ENCODE measurements at regions not wholly inside any gene's neighbourhood (a gene's known extent, or its start where the extent isn't known, plus 50 kb on each side); places are given as distances from the start of the nearest gene placed in this dataset.
"Not testable (repeated sequence)": the region's sequence is repeated elsewhere in the genome, so short reads cannot be mapped to it uniquely, and the experiment has no call there.

DNA sequence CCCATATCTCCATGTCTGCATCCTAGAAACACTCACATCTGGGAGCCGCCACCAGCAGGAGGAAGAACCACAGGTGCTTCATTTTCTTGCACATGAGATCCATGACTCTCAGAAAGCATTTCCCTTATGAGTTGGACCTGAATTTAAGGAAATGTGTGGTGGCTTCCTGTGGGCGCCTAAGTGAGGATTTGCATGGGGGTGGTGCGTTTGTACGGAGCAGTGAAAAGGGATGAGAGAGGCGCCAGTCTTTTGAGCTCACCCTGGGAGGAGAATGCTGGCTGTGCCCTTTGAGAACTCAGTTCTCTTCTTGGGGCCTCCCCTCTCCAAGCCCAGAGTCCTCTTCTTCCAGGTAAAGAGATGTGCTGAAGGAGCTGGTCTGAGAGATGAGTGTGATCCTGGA lies 895.7 kb downstream of the TMEM121 start:
- TF ChIP-seq, protein P1, sequence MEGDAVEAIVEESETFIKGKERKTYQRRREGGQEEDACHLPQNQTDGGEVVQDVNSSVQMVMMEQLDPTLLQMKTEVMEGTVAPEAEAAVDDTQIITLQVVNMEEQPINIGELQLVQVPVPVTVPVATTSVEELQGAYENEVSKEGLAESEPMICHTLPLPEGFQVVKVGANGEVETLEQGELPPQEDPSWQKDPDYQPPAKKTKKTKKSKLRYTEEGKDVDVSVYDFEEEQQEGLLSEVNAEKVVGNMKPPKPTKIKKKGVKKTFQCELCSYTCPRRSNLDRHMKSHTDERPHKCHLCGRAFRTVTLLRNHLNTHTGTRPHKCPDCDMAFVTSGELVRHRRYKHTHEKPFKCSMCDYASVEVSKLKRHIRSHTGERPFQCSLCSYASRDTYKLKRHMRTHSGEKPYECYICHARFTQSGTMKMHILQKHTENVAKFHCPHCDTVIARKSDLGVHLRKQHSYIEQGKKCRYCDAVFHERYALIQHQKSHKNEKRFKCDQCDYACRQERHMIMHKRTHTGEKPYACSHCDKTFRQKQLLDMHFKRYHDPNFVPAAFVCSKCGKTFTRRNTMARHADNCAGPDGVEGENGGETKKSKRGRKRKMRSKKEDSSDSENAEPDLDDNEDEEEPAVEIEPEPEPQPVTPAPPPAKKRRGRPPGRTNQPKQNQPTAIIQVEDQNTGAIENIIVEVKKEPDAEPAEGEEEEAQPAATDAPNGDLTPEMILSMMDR (IDR thresholded peaks at IDR 0.05): no peak
- Histone ChIP-seq H3K36me3 (ENCODE audit: insufficient read depth in 1 of 2, low read depth in 1 of 2) (no peaks in the 10 kb centered on the region), H3K4me3 (no peak overlapping the region), H3K27ac (no peak overlapping the region), H3K4me1 (no peaks in the 10 kb centered on the region), H3K27me3 (ENCODE audit: insufficient read depth in 3 of 3, low read length in 2 of 3) (no peaks in the 10 kb centered on the region), H3K9me3 (no peaks in the 10 kb centered on the region)
- 54 to 61% (median 59%) methylated on average over 5 of the region's 5 CpGs for WGBS, 3 donors
- intact Hi-C loops (cut with DNase I): no loop called here
- ATAC-seq (no peak), DNase-seq (no peak)

DNA sequence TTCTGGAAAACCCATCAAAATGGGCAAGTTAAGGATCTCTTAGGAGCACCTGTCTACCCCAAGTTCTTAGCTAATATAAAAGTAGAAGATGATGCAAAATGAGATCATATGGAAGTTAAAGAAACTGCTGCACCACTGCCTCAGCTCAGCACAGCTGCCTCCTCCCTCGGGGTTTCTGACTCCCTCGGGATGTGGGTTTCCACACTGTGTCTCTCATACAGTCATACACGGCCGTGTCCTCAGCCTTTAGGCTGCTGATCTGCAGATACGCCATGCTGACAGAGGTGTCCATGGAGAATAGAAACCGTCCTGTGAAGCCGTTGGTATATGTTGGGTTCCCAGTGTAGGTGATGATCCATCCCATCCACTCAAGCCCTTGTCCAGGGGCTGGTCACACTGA lies 898.8 kb downstream of the TMEM121 start:
- 56 to 64% (median 62%) methylated on average over 7 of the region's 7 CpGs for WGBS, 3 donors
- ATAC-seq; H3K36me3 ChIP-seq (ENCODE audit: insufficient read depth in 1 of 2, low read depth in 1 of 2); H3K9me3 ChIP-seq; H3K27ac ChIP-seq; DNase-seq; intact Hi-C loops (cut with DNase I); H3K4me3 ChIP-seq; H3K4me1 ChIP-seq; H3K27me3 ChIP-seq (ENCODE audit: insufficient read depth in 3 of 3, low read length in 2 of 3): not testable (repeated sequence)

DNA sequence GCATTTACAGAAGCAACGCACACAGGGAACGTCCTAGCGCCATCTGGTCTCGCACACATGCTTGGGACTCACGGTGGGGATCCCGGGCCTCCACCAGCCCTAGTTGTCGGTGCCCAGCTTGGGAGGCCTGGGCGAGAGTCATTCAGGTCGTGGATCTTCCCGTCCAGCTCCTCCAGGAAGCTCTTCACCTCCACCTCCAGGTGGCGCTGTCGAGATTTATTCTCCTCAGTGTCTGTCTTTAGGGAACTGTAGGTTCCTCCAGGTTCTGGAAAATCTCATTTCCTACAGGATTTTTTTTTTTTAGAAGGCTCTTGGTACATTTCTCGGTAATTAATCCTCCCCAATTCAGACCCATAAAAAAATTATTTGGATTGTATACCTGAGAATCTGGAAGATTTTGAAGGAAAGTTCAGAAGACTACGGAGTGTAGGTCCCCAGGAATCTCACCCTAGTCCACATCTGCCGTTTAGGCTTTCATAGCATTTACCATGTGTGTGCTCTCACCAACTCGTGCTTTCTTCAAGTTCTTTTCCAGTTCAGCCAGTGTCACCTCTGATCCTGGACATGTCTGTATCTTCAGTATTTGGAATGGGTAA lies 910.0 kb downstream of the TMEM121 start:
- Histone ChIP-seq H3K27me3 (ENCODE audit: insufficient read depth in 3 of 3, low read length in 2 of 3) (peaks cover 0 to 3% (median 0%) of the 10 kb centered on the region in 3 donors), H3K9me3 (no peaks in the 10 kb centered on the region), H3K27ac (no peak overlapping the region), H3K4me3 (no peak overlapping the region), H3K36me3 (ENCODE audit: insufficient read depth in 1 of 2, low read depth in 1 of 2) (no peaks in the 10 kb centered on the region), H3K4me1 (no peaks in the 10 kb centered on the region)
- TF ChIP-seq, protein P1 (IDR thresholded peaks at IDR 0.05): peak; percentile 7
- WGBS, 3 donors: 47 to 53% (median 48%) methylated on average over 16 of the region's 16 CpGs
- DNase-seq (no peak), ATAC-seq (no peak)
- intact Hi-C loops (cut with DNase I): no loop called here

DNA sequence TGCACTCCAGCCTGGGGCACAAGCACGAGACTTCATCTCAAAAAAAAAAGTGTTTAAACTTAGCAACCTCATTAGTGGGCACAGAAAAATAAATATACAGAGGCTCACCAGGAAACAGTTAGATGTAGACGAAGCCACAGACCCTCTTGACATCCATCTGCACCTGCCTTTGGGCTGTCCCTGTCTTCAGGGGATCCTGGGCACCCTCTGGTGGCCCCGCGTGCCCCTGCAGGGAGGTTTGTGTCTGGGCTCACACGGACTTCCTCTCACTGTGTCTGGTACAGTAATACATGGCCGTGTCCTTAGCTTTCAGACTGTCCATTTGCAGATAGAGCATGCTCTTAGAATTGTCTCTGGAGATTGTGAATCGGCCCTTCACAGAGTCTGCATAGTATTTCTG lies 916.5 kb downstream of the TMEM121 start:
- ATAC-seq: no peak

DNA sequence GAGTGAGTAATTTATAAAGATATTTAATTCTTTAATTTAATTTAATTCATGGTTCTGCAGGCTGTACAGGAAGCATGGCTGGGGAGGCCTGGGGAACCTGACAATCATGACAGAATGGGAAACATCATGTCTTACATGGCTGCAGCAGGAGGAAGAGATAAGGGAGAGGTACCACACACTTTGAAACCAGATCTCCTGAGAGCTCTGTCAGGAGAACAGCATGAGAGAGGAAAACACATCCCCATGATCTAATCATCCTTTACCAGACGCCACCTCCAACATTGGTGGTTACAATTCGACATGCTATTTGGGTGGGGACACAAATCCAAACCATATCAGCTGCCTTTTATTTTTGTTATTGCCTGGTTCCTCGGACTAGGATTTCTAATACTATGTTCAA lies 928.6 kb downstream of the TMEM121 start:
- Histone ChIP-seq H3K4me1 (no peaks in the 10 kb centered on the region), H3K9me3 (no peaks in the 10 kb centered on the region)
- no peak for ATAC-seq

More for the DNA sequence above, 916.5 kb downstream of the TMEM121 start:
- WGBS, 3 donors: 32 to 36% (median 34%) methylated on average over 7 of the region's 7 CpGs
- Histone ChIP-seq H3K27me3 (ENCODE audit: insufficient read depth in 3 of 3, low read length in 2 of 3) (peaks cover 0 to 3% (median 0%) of the 10 kb centered on the region in 3 donors), H3K4me1 (no peaks in the 10 kb centered on the region), H3K9me3 (no peaks in the 10 kb centered on the region), H3K36me3 (ENCODE audit: insufficient read depth in 1 of 2, low read depth in 1 of 2) (no peaks in the 10 kb centered on the region), H3K27ac (no peak overlapping the region), H3K4me3 (no peak overlapping the region)
- intact Hi-C loops (cut with DNase I): no loop called here
- TF ChIP-seq, protein P1 (IDR thresholded peaks at IDR 0.05): no peak
- no peak for DNase-seq

More for the DNA sequence above, 928.6 kb downstream of the TMEM121 start:
- H3K4me3 ChIP-seq: no peak overlapping the region
- no peak overlapping the region for H3K27ac ChIP-seq
- intact Hi-C loops (cut with DNase I): no loop called here
- H3K27me3 ChIP-seq (ENCODE audit: insufficient read depth in 3 of 3, low read length in 2 of 3): no peaks in the 10 kb centered on the region
- TF ChIP-seq, protein P1 (IDR thresholded peaks at IDR 0.05): no peak
- no peak for DNase-seq
- 38 to 44% (median 41%) methylated on average over 3 of the region's 3 CpGs for WGBS, 3 donors
- no peaks in the 10 kb centered on the region for H3K36me3 ChIP-seq (ENCODE audit: insufficient read depth in 1 of 2, low read depth in 1 of 2)
